Adrenal gland (tissue), 5 donors: ENCODE measurements at regions not wholly inside any gene's neighbourhood (a gene's known extent, or its start where the extent isn't known, plus 50 kb on each side); places are given as distances from the start of the nearest gene placed in this dataset.

Experiments
- POLR2A ChIP-seq, 2 donors: fragments of 450-650 bp; IDR thresholded peaks; one replicate each; pipeline ENCODE4 v1.6.1; 2017; ENCODE audit warnings: antibody characterized with exemption in 2 of 2, mild to moderate bottlenecking in 2 of 2, moderate library complexity in 1 of 2
- TF ChIP-seq, protein P1 (sequence below), 6 experiments: fragments of 450-650 bp in 4 of 6; fragments of 200-600 bp in 2 of 6; sonication (generic) in 1 of 6; IDR thresholded peaks; 1 replicate in 5 of 6; 2 replicates in 1 of 6; pipeline versions ENCODE4 v1.5.1 to v1.8.0; 2016 to 2021; ENCODE audit warnings: antibody characterized with exemption in 6 of 6, mild to moderate bottlenecking in 2 of 6, moderate library complexity in 1 of 6
- donor health status: DM: no; HTN: no; CAD: no.

DNA sequence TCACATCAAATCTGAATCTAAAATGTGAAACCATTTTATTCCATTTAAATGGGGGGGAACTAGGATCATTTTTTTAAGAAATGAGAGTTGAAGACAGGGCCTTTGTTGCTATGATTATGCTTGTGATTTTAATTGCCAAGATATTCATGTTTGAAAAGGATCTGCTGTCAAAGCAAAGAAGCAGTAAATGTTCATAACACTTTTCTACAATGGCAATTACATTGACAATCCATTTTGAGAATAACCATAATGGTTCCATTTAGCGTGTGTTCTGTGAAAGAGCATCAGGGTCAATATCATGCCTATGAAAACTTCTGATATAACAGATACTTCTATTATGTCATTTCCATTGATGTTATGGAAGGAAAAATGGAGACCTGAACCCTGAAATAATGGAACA, 745.8 kb upstream of the SGO1 start:
- TF ChIP-seq, protein P1, sequence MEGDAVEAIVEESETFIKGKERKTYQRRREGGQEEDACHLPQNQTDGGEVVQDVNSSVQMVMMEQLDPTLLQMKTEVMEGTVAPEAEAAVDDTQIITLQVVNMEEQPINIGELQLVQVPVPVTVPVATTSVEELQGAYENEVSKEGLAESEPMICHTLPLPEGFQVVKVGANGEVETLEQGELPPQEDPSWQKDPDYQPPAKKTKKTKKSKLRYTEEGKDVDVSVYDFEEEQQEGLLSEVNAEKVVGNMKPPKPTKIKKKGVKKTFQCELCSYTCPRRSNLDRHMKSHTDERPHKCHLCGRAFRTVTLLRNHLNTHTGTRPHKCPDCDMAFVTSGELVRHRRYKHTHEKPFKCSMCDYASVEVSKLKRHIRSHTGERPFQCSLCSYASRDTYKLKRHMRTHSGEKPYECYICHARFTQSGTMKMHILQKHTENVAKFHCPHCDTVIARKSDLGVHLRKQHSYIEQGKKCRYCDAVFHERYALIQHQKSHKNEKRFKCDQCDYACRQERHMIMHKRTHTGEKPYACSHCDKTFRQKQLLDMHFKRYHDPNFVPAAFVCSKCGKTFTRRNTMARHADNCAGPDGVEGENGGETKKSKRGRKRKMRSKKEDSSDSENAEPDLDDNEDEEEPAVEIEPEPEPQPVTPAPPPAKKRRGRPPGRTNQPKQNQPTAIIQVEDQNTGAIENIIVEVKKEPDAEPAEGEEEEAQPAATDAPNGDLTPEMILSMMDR (IDR thresholded peaks at IDR 0.05): no peak
- no peak for TF ChIP-seq POLR2A (IDR thresholded peaks at IDR 0.05)
